Activated T-helper 2 cell treated with anti-CD3 and anti-CD28 coated beads, Interferon-gamma antibody, Interleukin-2, Interleukin-4, amounts not matched to agents 10 μg/mL and 5 μg/mL and 100 μg/mL, durations not matched to agents 14 hours and 24 hours and 36 hours (primary cell): ENCODE measurements at regions not wholly inside any gene's neighbourhood (a gene's known extent, or its start where the extent isn't known, plus 50 kb on each side); places are given as distances from the start of the nearest gene placed in this dataset.

Experiments
- DNase-seq: peaks from one replicate; pipeline ENCODE4 v3.0.0; 2021; ENCODE audit warnings: low spot score
- H3K27ac Mint-ChIP-seq: one replicate; pipeline ENCODE4 v1.8.0; 2021; ENCODE audit warnings: mixed read lengths
- H3K27me3 Mint-ChIP-seq: one replicate; pipeline ENCODE4 v1.8.0; 2021; ENCODE audit warnings: low read depth, mixed read lengths
- H3K36me3 Mint-ChIP-seq: one replicate; pipeline ENCODE4 v1.8.0; 2021; ENCODE audit warnings: low read depth, mixed read lengths
- H3K4me1 Mint-ChIP-seq: one replicate; pipeline ENCODE4 v1.8.0; 2021; ENCODE audit warnings: low read depth, mixed read lengths
- H3K4me3 Mint-ChIP-seq: one replicate; pipeline ENCODE4 v1.8.0; 2021; ENCODE audit warnings: low read depth, mild to moderate bottlenecking, moderate library complexity, mixed read lengths
- H3K9me3 Mint-ChIP-seq: one replicate; pipeline ENCODE4 v1.8.0; 2021; ENCODE audit warnings: mixed read lengths
- intact Hi-C: fragments of 100-400 bp; cut with micrococcal nuclease; formaldehyde crosslinking; loops from one replicate; pipeline ENCODE4 v1.15.1; 2023

- no peak overlapping the region for H3K4me3 Mint-ChIP-seq
- intact Hi-C loops = no loop called here
- H3K4me1 Mint-ChIP-seq = no peaks in the 10 kb centered on the region
- no peak overlapping the region for H3K27ac Mint-ChIP-seq
- DNase-seq = no peak
- H3K36me3 Mint-ChIP-seq = no peaks in the 10 kb centered on the region
- H3K27me3 Mint-ChIP-seq = no peaks in the 10 kb centered on the region
- no peaks in the 10 kb centered on the region for H3K9me3 Mint-ChIP-seq
Measured at GRCh38 chr1:239322369-239322768, 64.0 kb upstream of the CHRM3 start.

GRCh38 chr1:239321877-239322276, 64.5 kb upstream of the CHRM3 start:
- Mint-ChIP-seq H3K27me3 (no peaks in the 10 kb centered on the region), H3K4me3 (no peak overlapping the region), H3K4me1 (no peaks in the 10 kb centered on the region), H3K36me3 (no peaks in the 10 kb centered on the region), H3K27ac (no peak overlapping the region), H3K9me3 (no peaks in the 10 kb centered on the region)
- no peak for DNase-seq
- intact Hi-C loops = no loop called here

- intact Hi-C loops = no loop called here
- H3K4me3 Mint-ChIP-seq = no peak overlapping the region
- no peaks in the 10 kb centered on the region for H3K36me3 Mint-ChIP-seq
Measured at GRCh38 chr1:239317948-239318347, 68.4 kb upstream of the CHRM3 start.

GRCh38 chr1:239315631-239316217, 70.6 kb upstream of the CHRM3 start:
- Mint-ChIP-seq H3K4me1 (no peaks in the 10 kb centered on the region), H3K36me3 (no peaks in the 10 kb centered on the region), H3K9me3 (no peaks in the 10 kb centered on the region), H3K4me3 (no peak overlapping the region), H3K27ac (no peak overlapping the region), H3K27me3 (no peaks in the 10 kb centered on the region)
- intact Hi-C loops = no loop called here
- no peak for DNase-seq

More at GRCh38 chr1:239317948-239318347, 68.4 kb upstream of the CHRM3 start:
- no peaks in the 10 kb centered on the region for H3K27me3 Mint-ChIP-seq
- no peaks in the 10 kb centered on the region for H3K4me1 Mint-ChIP-seq
- H3K9me3 Mint-ChIP-seq = no peaks in the 10 kb centered on the region
- H3K27ac Mint-ChIP-seq = no peak overlapping the region
- DNase-seq = no peak

GRCh38 chr1:239311331-239311730, 75.0 kb upstream of the CHRM3 start:
- no peak overlapping the region for H3K27ac Mint-ChIP-seq
- no peak for DNase-seq
- intact Hi-C loops = no loop called here
- H3K27me3 Mint-ChIP-seq = peaks cover 2% of the 10 kb centered on the region
- H3K4me3 Mint-ChIP-seq = no peak overlapping the region
- H3K9me3 Mint-ChIP-seq = no peaks in the 10 kb centered on the region
- no peaks in the 10 kb centered on the region for H3K36me3 Mint-ChIP-seq
- no peaks in the 10 kb centered on the region for H3K4me1 Mint-ChIP-seq

GRCh38 chr1:239308701-239309333, 77.6 kb upstream of the CHRM3 start:
- no peaks in the 10 kb centered on the region for H3K9me3 Mint-ChIP-seq
- H3K27me3 Mint-ChIP-seq = peaks cover 2% of the 10 kb centered on the region
- H3K36me3 Mint-ChIP-seq = no peaks in the 10 kb centered on the region
- H3K4me1 Mint-ChIP-seq = no peaks in the 10 kb centered on the region
- no peak overlapping the region for H3K27ac Mint-ChIP-seq
- peak; percentile 9 for DNase-seq
- no peak overlapping the region for H3K4me3 Mint-ChIP-seq
- intact Hi-C loops = loop anchor here (1.0 kb wide), 1 partner anchor 589 kb away; no protein-coding TSS in a partner anchor

GRCh38 chr1:239307886-239308285, 78.5 kb upstream of the CHRM3 start:
- no peak overlapping the region for H3K4me3 Mint-ChIP-seq
- H3K36me3 Mint-ChIP-seq = no peaks in the 10 kb centered on the region
- H3K27me3 Mint-ChIP-seq = peaks cover 2% of the 10 kb centered on the region
- H3K9me3 Mint-ChIP-seq = no peaks in the 10 kb centered on the region
- no peaks in the 10 kb centered on the region for H3K4me1 Mint-ChIP-seq
- no peak overlapping the region for H3K27ac Mint-ChIP-seq
- no peak for DNase-seq
- intact Hi-C loops = loop anchor here (1.0 kb wide), 1 partner anchor 590 kb away; no protein-coding TSS in a partner anchor

GRCh38 chr1:239306426-239306825, 79.9 kb upstream of the CHRM3 start:
- no peaks in the 10 kb centered on the region for H3K36me3 Mint-ChIP-seq
- intact Hi-C loops = no loop called here
- no peak overlapping the region for H3K27ac Mint-ChIP-seq
- peaks cover 2% of the 10 kb centered on the region for H3K27me3 Mint-ChIP-seq
- H3K9me3 Mint-ChIP-seq = no peaks in the 10 kb centered on the region
- no peak overlapping the region for H3K4me3 Mint-ChIP-seq
- no peak for DNase-seq
- no peaks in the 10 kb centered on the region for H3K4me1 Mint-ChIP-seq

GRCh38 chr1:239303289-239303688, 83.1 kb upstream of the CHRM3 start:
- Mint-ChIP-seq H3K36me3 (no peaks in the 10 kb centered on the region), H3K9me3 (no peaks in the 10 kb centered on the region), H3K27ac (no peak overlapping the region), H3K4me1 (no peaks in the 10 kb centered on the region), H3K27me3 (peaks cover 2% of the 10 kb centered on the region), H3K4me3 (no peak overlapping the region)
- intact Hi-C loops = no loop called here
- no peak for DNase-seq

- Mint-ChIP-seq H3K27me3 (peaks cover 2% of the 10 kb centered on the region), H3K36me3 (no peaks in the 10 kb centered on the region), H3K4me3 (no peak overlapping the region), H3K9me3 (no peaks in the 10 kb centered on the region), H3K4me1 (no peaks in the 10 kb centered on the region), H3K27ac (no peak overlapping the region)
- no peak for DNase-seq
- intact Hi-C loops = no loop called here
Measured at GRCh38 chr1:239302696-239303095, 83.7 kb upstream of the CHRM3 start.

GRCh38 chr1:239301251-239301650, 85.1 kb upstream of the CHRM3 start:
- Mint-ChIP-seq H3K9me3 (no peaks in the 10 kb centered on the region), H3K4me1 (no peaks in the 10 kb centered on the region), H3K27ac (no peak overlapping the region), H3K36me3 (no peaks in the 10 kb centered on the region), H3K27me3 (no peaks in the 10 kb centered on the region), H3K4me3 (no peak overlapping the region)
- no peak for DNase-seq
- intact Hi-C loops = no loop called here

GRCh38 chr1:239297910-239298309, 88.5 kb upstream of the CHRM3 start:
- intact Hi-C loops = no loop called here
- Mint-ChIP-seq H3K36me3 (no peaks in the 10 kb centered on the region), H3K4me1 (no peaks in the 10 kb centered on the region)

GRCh38 chr1:239293350-239294110, 92.8 kb upstream of the CHRM3 start:
- Mint-ChIP-seq H3K36me3 (no peaks in the 10 kb centered on the region), H3K4me3 (no peak overlapping the region), H3K4me1 (no peaks in the 10 kb centered on the region), H3K9me3 (no peaks in the 10 kb centered on the region), H3K27me3 (no peaks in the 10 kb centered on the region), H3K27ac (no peak overlapping the region)
- intact Hi-C loops = no loop called here
- DNase-seq = no peak

More at GRCh38 chr1:239297910-239298309, 88.5 kb upstream of the CHRM3 start:
- no peak for DNase-seq
- H3K4me3 Mint-ChIP-seq = no peak overlapping the region
- no peak overlapping the region for H3K27ac Mint-ChIP-seq
- no peaks in the 10 kb centered on the region for H3K9me3 Mint-ChIP-seq
- H3K27me3 Mint-ChIP-seq = no peaks in the 10 kb centered on the region
